Subcutaneous abdominal adipose tissue (tissue), 5 donors: ENCODE measurements at regions not wholly inside any gene's neighbourhood (a gene's known extent, or its start where the extent isn't known, plus 50 kb on each side); places are given as distances from the start of the nearest gene placed in this dataset.

Experiments used
- H3K27ac ChIP-seq: one replicate; pipeline ENCODE4 v1.7.0; 2013; ENCODE audit warnings: low read depth, mild to moderate bottlenecking, inconsistent platforms, low read length, moderate library complexity
- H3K27me3 ChIP-seq, 5 donors: one replicate each; pipeline ENCODE4 v1.7.0; 2013; ENCODE audit warnings: low read length in 5 of 5, inconsistent platforms in 1 of 5; ENCODE audit not compliant: control insufficient read depth in 5 of 5, insufficient read depth in 4 of 5
- H3K36me3 ChIP-seq, 5 donors: one replicate each; pipeline ENCODE4 v1.7.0; 2013; ENCODE audit warnings: low read length in 5 of 5; ENCODE audit not compliant: control insufficient read depth in 5 of 5, insufficient read depth in 5 of 5
- H3K4me1 ChIP-seq, 5 donors: one replicate each; pipeline ENCODE4 v1.7.0; 2013; ENCODE audit warnings: low read length in 5 of 5, mild to moderate bottlenecking in 3 of 5, moderate library complexity in 1 of 5; ENCODE audit not compliant: control insufficient read depth in 5 of 5, insufficient read depth in 5 of 5
- H3K4me3 ChIP-seq, 5 donors: one replicate each; pipeline ENCODE4 v1.7.0; 2013; ENCODE audit warnings: low read length in 5 of 5, low read depth in 1 of 5
- H3K9ac ChIP-seq, 5 donors: one replicate each; pipeline ENCODE4 v1.7.0; 2013; ENCODE audit warnings: low read length in 5 of 5, mild to moderate bottlenecking in 4 of 5, moderate library complexity in 3 of 5
- H3K9me3 ChIP-seq, 5 donors: one replicate each; pipeline ENCODE4 v1.7.0; 2013; ENCODE audit warnings: low read length in 5 of 5; ENCODE audit not compliant: control insufficient read depth in 5 of 5
- donor health status: healthy.
- donor health status: healthy.
- donor health status: healthy.
- donor health status: healthy.
- donor health status: healthy.

GRCh38 chr13:76500894-76501293 is 385.3 kb downstream of the KCTD12 start:
- no peak overlapping the region for H3K9ac ChIP-seq
- no peaks in the 10 kb centered on the region for H3K4me1 ChIP-seq
- H3K36me3 ChIP-seq = no peaks in the 10 kb centered on the region
- H3K27ac ChIP-seq = no peak overlapping the region
- no peak overlapping the region for H3K4me3 ChIP-seq
- H3K27me3 ChIP-seq = no peaks in the 10 kb centered on the region
- peaks cover 0 to 4% (median 0%) of the 10 kb centered on the region in 5 donors for H3K9me3 ChIP-seq

DNA sequence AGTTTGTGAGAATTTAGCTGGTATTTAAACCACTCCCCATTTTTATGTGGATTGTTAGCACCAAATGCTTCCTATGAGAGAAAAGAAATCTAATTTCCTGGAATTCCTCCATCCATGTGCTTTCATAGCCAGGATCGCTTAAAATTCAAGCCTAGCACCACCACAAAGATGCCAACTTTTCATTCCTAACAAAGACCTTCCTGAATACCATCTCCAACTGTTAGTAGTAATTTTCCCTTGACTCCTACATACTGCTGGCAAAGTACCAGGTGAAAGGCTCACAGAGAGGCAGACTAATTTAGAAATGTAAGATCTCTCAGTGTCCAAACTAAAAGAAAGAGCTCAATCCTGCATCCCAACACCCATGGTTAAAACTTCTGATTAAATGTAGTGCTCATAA is 386.3 kb downstream of the KCTD12 start:
- no peaks in the 10 kb centered on the region for H3K4me1 ChIP-seq
- H3K36me3 ChIP-seq = no peaks in the 10 kb centered on the region
- H3K27ac ChIP-seq = no peak overlapping the region
- H3K9me3 ChIP-seq = peaks cover 0 to under 1% (median 0%) of the 10 kb centered on the region in 5 donors
- no peak overlapping the region for H3K4me3 ChIP-seq
- no peak overlapping the region for H3K9ac ChIP-seq
- no peaks in the 10 kb centered on the region for H3K27me3 ChIP-seq

DNA sequence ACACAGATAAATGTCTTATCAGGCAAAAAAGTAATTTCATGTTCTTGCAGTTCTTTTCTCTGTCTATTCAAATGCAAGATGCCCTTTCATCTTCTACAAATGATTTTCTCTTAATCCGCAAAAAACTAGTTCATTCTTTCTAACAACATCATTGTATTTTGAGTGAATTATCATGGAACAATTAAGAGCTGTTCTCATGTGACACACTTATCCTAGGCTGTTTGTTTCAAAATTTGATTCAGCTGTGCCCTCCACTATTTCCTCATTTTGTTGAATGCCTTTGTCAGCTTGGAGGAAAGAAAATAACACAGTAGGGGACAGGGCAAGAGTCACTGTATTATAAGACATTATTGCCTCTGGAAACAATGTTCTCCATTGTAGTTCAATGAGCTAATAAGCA is 396.9 kb downstream of the KCTD12 start:
- H3K9ac ChIP-seq = no peak overlapping the region
- no peaks in the 10 kb centered on the region for H3K9me3 ChIP-seq
- no peaks in the 10 kb centered on the region for H3K4me1 ChIP-seq
- no peak overlapping the region for H3K4me3 ChIP-seq
- H3K27me3 ChIP-seq = no peaks in the 10 kb centered on the region
- H3K36me3 ChIP-seq = no peaks in the 10 kb centered on the region
- no peak overlapping the region for H3K27ac ChIP-seq

DNA sequence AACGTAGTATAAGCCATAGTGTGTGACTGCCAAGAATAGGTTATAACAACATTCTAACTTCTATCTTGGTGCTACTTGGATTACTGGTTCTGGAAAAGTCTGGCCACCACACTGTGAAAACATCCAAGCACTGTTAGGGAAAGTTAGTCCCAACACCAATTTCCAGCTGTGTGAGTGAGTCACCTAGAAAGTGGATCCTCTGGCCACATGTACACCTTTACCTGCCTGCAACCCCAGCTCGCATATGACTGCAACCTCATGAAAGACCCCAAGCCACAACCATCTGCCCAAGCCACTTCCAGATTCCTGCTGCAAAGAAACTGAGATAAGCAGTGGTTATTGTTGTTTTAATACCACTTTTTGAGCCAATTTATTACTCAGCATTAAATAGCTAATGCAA is 404.5 kb downstream of the KCTD12 start:
- Histone ChIP-seq H3K4me1 (no peaks in the 10 kb centered on the region), H3K4me3 (no peak overlapping the region), H3K27ac (no peak overlapping the region), H3K9me3 (no peaks in the 10 kb centered on the region), H3K27me3 (no peaks in the 10 kb centered on the region), H3K9ac (no peak overlapping the region), H3K36me3 (no peaks in the 10 kb centered on the region)

DNA sequence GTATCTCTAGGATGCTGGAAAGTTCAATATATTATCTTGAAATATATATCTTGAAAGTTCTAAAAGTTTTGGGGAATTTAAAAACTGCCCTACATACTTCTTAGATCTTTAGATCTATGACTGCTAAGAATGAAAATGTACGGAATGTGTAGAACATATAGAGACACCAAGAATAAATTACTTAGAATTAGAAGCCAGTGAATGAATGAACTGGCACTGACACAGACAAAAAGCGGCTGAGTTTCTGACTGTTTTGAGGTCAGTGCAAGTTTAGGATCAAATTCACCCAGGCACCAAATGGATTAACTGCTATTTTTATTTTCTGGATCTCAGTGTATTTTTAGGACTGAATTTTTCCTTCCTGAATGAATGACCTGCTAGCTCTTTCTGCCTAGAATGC is 411.2 kb downstream of the KCTD12 start:
- H3K27me3 ChIP-seq = no peaks in the 10 kb centered on the region
- H3K9me3 ChIP-seq = no peaks in the 10 kb centered on the region
- H3K4me1 ChIP-seq = peaks cover 0 to 11% (median 0%) of the 10 kb centered on the region in 5 donors
- H3K27ac ChIP-seq = no peak overlapping the region
- no peak overlapping the region for H3K9ac ChIP-seq
- no peaks in the 10 kb centered on the region for H3K36me3 ChIP-seq
- no peak overlapping the region for H3K4me3 ChIP-seq

- H3K9ac ChIP-seq = no peak overlapping the region
- peaks cover 0 to 11% (median 0%) of the 10 kb centered on the region in 5 donors for H3K4me1 ChIP-seq
- no peak overlapping the region for H3K27ac ChIP-seq
- H3K4me3 ChIP-seq = no peak overlapping the region
- no peaks in the 10 kb centered on the region for H3K27me3 ChIP-seq
- H3K36me3 ChIP-seq = no peaks in the 10 kb centered on the region
- no peaks in the 10 kb centered on the region for H3K9me3 ChIP-seq
These were observed 411.8 kb downstream of the KCTD12 start for GRCh38 chr13:76474356-76474755.

GRCh38 chr13:76473552-76474134 is 412.6 kb downstream of the KCTD12 start:
- no peaks in the 10 kb centered on the region for H3K36me3 ChIP-seq
- H3K9me3 ChIP-seq = no peaks in the 10 kb centered on the region
- no peaks in the 10 kb centered on the region for H3K27me3 ChIP-seq
- no peak overlapping the region for H3K9ac ChIP-seq
- peaks cover 0 to 11% (median 0%) of the 10 kb centered on the region in 5 donors for H3K4me1 ChIP-seq
- no peak overlapping the region for H3K4me3 ChIP-seq
- H3K27ac ChIP-seq = no peak overlapping the region

- H3K9ac ChIP-seq = no peak overlapping the region
- H3K36me3 ChIP-seq = no peaks in the 10 kb centered on the region
These were observed 413.3 kb downstream of the KCTD12 start for GRCh38 chr13:76472916-76473315.

GRCh38 chr13:76471486-76471885 is 414.7 kb downstream of the KCTD12 start:
- H3K36me3 ChIP-seq = no peaks in the 10 kb centered on the region
- peaks cover 0 to 11% (median 0%) of the 10 kb centered on the region in 5 donors for H3K4me1 ChIP-seq
- no peak overlapping the region for H3K9ac ChIP-seq
- H3K9me3 ChIP-seq = no peaks in the 10 kb centered on the region
- H3K4me3 ChIP-seq = no peak overlapping the region
- H3K27ac ChIP-seq = no peak overlapping the region
- no peaks in the 10 kb centered on the region for H3K27me3 ChIP-seq

More at GRCh38 chr13:76472916-76473315, 413.3 kb downstream of the KCTD12 start:
- Histone ChIP-seq H3K9me3 (no peaks in the 10 kb centered on the region), H3K4me1 (peaks cover 0 to 11% (median 0%) of the 10 kb centered on the region in 5 donors), H3K27me3 (no peaks in the 10 kb centered on the region), H3K4me3 (no peak overlapping the region), H3K27ac (no peak overlapping the region)

GRCh38 chr13:76470991-76471390 is 415.2 kb downstream of the KCTD12 start:
- no peak overlapping the region for H3K27ac ChIP-seq
- no peak overlapping the region for H3K4me3 ChIP-seq
- H3K27me3 ChIP-seq = no peaks in the 10 kb centered on the region
- no peak overlapping the region for H3K9ac ChIP-seq
- H3K9me3 ChIP-seq = no peaks in the 10 kb centered on the region
- H3K4me1 ChIP-seq = peaks cover 0 to 11% (median 0%) of the 10 kb centered on the region in 5 donors
- H3K36me3 ChIP-seq = no peaks in the 10 kb centered on the region
